GM19239 (cell line): ENCODE measurements at regions not wholly inside any gene's neighbourhood (a gene's known extent, or its start where the extent isn't known, plus 50 kb on each side); places are given as distances from the start of the nearest gene placed in this dataset.

Source experiments
- DNase-seq: peaks from one replicate; pipeline ENCODE4 v3.0.0; 2011; ENCODE audit warnings: low spot score; ENCODE audit not compliant: insufficient read length
- FAIRE-seq: peaks from 2 replicates; lab custom pipeline; 2011; peaks lifted over from hg19 to GRCh38; lab: Jason Lieb, UNC

- FAIRE-seq, result no peak
- no peak for DNase-seq
Measured at GRCh38 chr5:124665035-124665434, 81.4 kb downstream of the ZNF608 start.

- FAIRE-seq, result no peak
Measured at GRCh38 chr5:124664287-124664686, 82.2 kb downstream of the ZNF608 start.

GRCh38 chr5:124663101-124663506, 83.3 kb downstream of the ZNF608 start:
- FAIRE-seq, result no peak
- DNase-seq, result no peak

More at GRCh38 chr5:124664287-124664686, 82.2 kb downstream of the ZNF608 start:
- no peak for DNase-seq

GRCh38 chr5:124662181-124662781, 84.2 kb downstream of the ZNF608 start:
- FAIRE-seq (no peak), DNase-seq (no peak)

GRCh38 chr5:124661317-124662141, 84.9 kb downstream of the ZNF608 start:
- DNase-seq (no peak), FAIRE-seq (no peak)

- DNase-seq (no peak), FAIRE-seq (no peak)
Measured at GRCh38 chr5:124660229-124661093, 86.0 kb downstream of the ZNF608 start.

- DNase-seq (no peak), FAIRE-seq (no peak)
Measured at GRCh38 chr5:124659798-124660197, 86.6 kb downstream of the ZNF608 start.

GRCh38 chr5:124658867-124659557, 87.4 kb downstream of the ZNF608 start:
- FAIRE-seq (no peak), DNase-seq (no peak)

GRCh38 chr5:124655921-124656511, 90.4 kb downstream of the ZNF608 start:
- FAIRE-seq (no peak), DNase-seq (no peak)

GRCh38 chr5:124655251-124655917, 91.1 kb downstream of the ZNF608 start:
- DNase-seq (no peak), FAIRE-seq (no peak)

GRCh38 chr5:124654418-124654817, 92.0 kb downstream of the ZNF608 start:
- DNase-seq, result no peak
- no peak for FAIRE-seq

GRCh38 chr5:124653666-124654065, 92.8 kb downstream of the ZNF608 start:
- FAIRE-seq, result no peak
- no peak for DNase-seq

GRCh38 chr5:124652892-124653441, 93.5 kb downstream of the ZNF608 start:
- DNase-seq (no peak), FAIRE-seq (no peak)

GRCh38 chr5:124652514-124652819, 94.0 kb downstream of the ZNF608 start:
- FAIRE-seq (no peak), DNase-seq (no peak)

- FAIRE-seq, result no peak
- DNase-seq, result peak; percentile 27
Measured at GRCh38 chr5:124651663-124652513, 94.6 kb downstream of the ZNF608 start.

GRCh38 chr5:124650951-124651662, 95.3 kb downstream of the ZNF608 start:
- FAIRE-seq (no peak), DNase-seq (no peak)

- no peak for FAIRE-seq
- peak; percentile 34 for DNase-seq
Measured at GRCh38 chr5:124650147-124650561, 96.3 kb downstream of the ZNF608 start.
